ENCODE measurements at regions not wholly inside any gene's neighbourhood (a gene's known extent, or its start where the extent isn't known, plus 50 kb on each side); places are given as distances from the start of the nearest gene placed in this dataset.

GRCh38 chrX:40360557-40360956 is 220.2 kb upstream of the ATP6AP2 start:
- no peaks in the 10 kb centered on the region for H3K9me2 ChIP-seq (ENCODE audit: insufficient read depth, low read length)
- no peak for TF ChIP-seq TAF1 (IDR thresholded peaks at IDR 0.05; ENCODE audit: low read depth)
- TF ChIP-seq POLR2AphosphoS5 (IDR thresholded peaks at IDR 0.05), result no peak
- no peak for TF ChIP-seq MXI1 (conservative IDR thresholded peaks at IDR 0.05; ENCODE audit: poor library complexity, severe bottlenecking)
- no peak for TF ChIP-seq SMC3 (conservative IDR thresholded peaks at IDR 0.05; ENCODE audit: poor library complexity)
- TF ChIP-seq EP300 (conservative IDR thresholded peaks at IDR 0.05; ENCODE audit: poor library complexity, severe bottlenecking), result no peak
- TF ChIP-seq CTCF (IDR thresholded peaks at IDR 0.05; ENCODE audit: poor library complexity, severe bottlenecking), result no peak

GRCh38 chrX:40359593-40359992 is 221.2 kb upstream of the ATP6AP2 start:
- Histone ChIP-seq H3K9ac (ENCODE audit: low read length) (no peak overlapping the region), H3K27ac (ENCODE audit: low read length) (no peak overlapping the region), H3K4me3 (ENCODE audit: low read length) (no peak overlapping the region), H3K4me2 (ENCODE audit: low read length) (no peak overlapping the region), H3K36me3 (ENCODE audit: insufficient read depth, low read length) (no peaks in the 10 kb centered on the region), H4K20me1 (ENCODE audit: insufficient read depth) (no peaks in the 10 kb centered on the region), H3K27me3 (ENCODE audit: insufficient read depth, low read depth, low read length) (no peaks in the 10 kb centered on the region), H3K9me2 (ENCODE audit: insufficient read depth, low read length) (no peaks in the 10 kb centered on the region), H3K9me3 (ENCODE audit: low read length) (no peaks in the 10 kb centered on the region), H3F3A (ENCODE audit: insufficient read depth, low read length, poor library complexity, severe bottlenecking) (no peaks in the 10 kb centered on the region), H2AFZ (ENCODE audit: low read depth, low read length) (no peak overlapping the region), H3K79me2 (replicated peaks; ENCODE audit: insufficient read depth, low read length) (no peaks in the 10 kb centered on the region)
- TF ChIP-seq POLR2AphosphoS5 (IDR thresholded peaks at IDR 0.05) (no peak), EP300 (conservative IDR thresholded peaks at IDR 0.05; ENCODE audit: poor library complexity, severe bottlenecking) (no peak)

More at GRCh38 chrX:40360557-40360956, 220.2 kb upstream of the ATP6AP2 start:
- no peak overlapping the region for H3K4me3 ChIP-seq (ENCODE audit: low read length)
- H3F3A ChIP-seq (ENCODE audit: insufficient read depth, low read length, poor library complexity, severe bottlenecking), result no peaks in the 10 kb centered on the region
- no peaks in the 10 kb centered on the region for H3K9me3 ChIP-seq (ENCODE audit: low read length)
- no peaks in the 10 kb centered on the region for H3K79me2 ChIP-seq (replicated peaks; ENCODE audit: insufficient read depth, low read length)
- H3K4me2 ChIP-seq (ENCODE audit: low read length), result no peak overlapping the region
- H3K27ac ChIP-seq (ENCODE audit: low read length), result no peak overlapping the region
- no peaks in the 10 kb centered on the region for H3K36me3 ChIP-seq (ENCODE audit: insufficient read depth, low read length)
- H4K20me1 ChIP-seq (ENCODE audit: insufficient read depth), result no peaks in the 10 kb centered on the region
- no peak overlapping the region for H2AFZ ChIP-seq (ENCODE audit: low read depth, low read length)
- H3K27me3 ChIP-seq (ENCODE audit: insufficient read depth, low read depth, low read length), result no peaks in the 10 kb centered on the region
- H3K9ac ChIP-seq (ENCODE audit: low read length), result no peak overlapping the region

GRCh38 chrX:40358994-40359393 is 221.8 kb upstream of the ATP6AP2 start:
- TF ChIP-seq POLR2AphosphoS5 (IDR thresholded peaks at IDR 0.05) (no peak), SMC3 (conservative IDR thresholded peaks at IDR 0.05; ENCODE audit: poor library complexity) (no peak), MXI1 (conservative IDR thresholded peaks at IDR 0.05; ENCODE audit: poor library complexity, severe bottlenecking) (no peak), REST (IDR thresholded peaks at IDR 0.05; ENCODE audit: borderline replicate concordance) (no peak), EZH2 (IDR thresholded peaks at IDR 0.05; ENCODE audit: borderline replicate concordance, insufficient read depth, low read length, poor library complexity, severe bottlenecking) (no peak), RAD21 (conservative IDR thresholded peaks at IDR 0.05) (no peak), TAF1 (IDR thresholded peaks at IDR 0.05; ENCODE audit: low read depth) (no peak), EP300 (conservative IDR thresholded peaks at IDR 0.05; ENCODE audit: poor library complexity, severe bottlenecking) (no peak), CTCF (IDR thresholded peaks at IDR 0.05; ENCODE audit: poor library complexity, severe bottlenecking) (no peak)
- H3K9me2 ChIP-seq (ENCODE audit: insufficient read depth, low read length), result no peaks in the 10 kb centered on the region
- no peak overlapping the region for H3K9ac ChIP-seq (ENCODE audit: low read length)

More at GRCh38 chrX:40358994-40359393, 221.8 kb upstream of the ATP6AP2 start:
- Histone ChIP-seq H2AFZ (ENCODE audit: low read depth, low read length) (no peak overlapping the region), H3K9me3 (ENCODE audit: low read length) (no peaks in the 10 kb centered on the region), H4K20me1 (ENCODE audit: insufficient read depth) (no peaks in the 10 kb centered on the region), H3K36me3 (ENCODE audit: insufficient read depth, low read length) (no peaks in the 10 kb centered on the region), H3K4me2 (ENCODE audit: low read length) (no peak overlapping the region), H3K27me3 (ENCODE audit: insufficient read depth, low read depth, low read length) (no peaks in the 10 kb centered on the region), H3K79me2 (replicated peaks; ENCODE audit: insufficient read depth, low read length) (no peaks in the 10 kb centered on the region), H3F3A (ENCODE audit: insufficient read depth, low read length, poor library complexity, severe bottlenecking) (no peaks in the 10 kb centered on the region), H3K4me3 (ENCODE audit: low read length) (no peak overlapping the region), H3K27ac (ENCODE audit: low read length) (no peak overlapping the region)

All from neural cell (in vitro differentiated cells).